ENCODE measurements at regions not wholly inside any gene's neighbourhood (a gene's known extent, or its start where the extent isn't known, plus 50 kb on each side); places are given as distances from the start of the nearest gene placed in this dataset.

GRCh38 chr11:37352485-37352884 is 754.4 kb upstream of the RAG2 start:
- TF ChIP-seq CTCF (IDR thresholded peaks at IDR 0.05), result no peak
- ATAC-seq (no peak), DNase-seq (no peak)
- H3K36me3 ChIP-seq, result no peaks in the 10 kb centered on the region
- H3K4me1 ChIP-seq, result no peaks in the 10 kb centered on the region
- no peaks in the 10 kb centered on the region for H3K27me3 ChIP-seq (ENCODE audit: low read depth)
- intact Hi-C loops (cut with DNase I), result no loop called here
- H3K4me3 ChIP-seq, result no peak overlapping the region
- H3K9me3 ChIP-seq, result no peaks in the 10 kb centered on the region
- H3K27ac ChIP-seq, result no peak overlapping the region

- no peaks in the 10 kb centered on the region for H3K36me3 ChIP-seq
- H3K27me3 ChIP-seq (ENCODE audit: low read depth), result no peaks in the 10 kb centered on the region
- H3K4me3 ChIP-seq, result no peak overlapping the region
- ATAC-seq (no peak), DNase-seq (no peak)
- H3K4me1 ChIP-seq, result no peaks in the 10 kb centered on the region
- H3K27ac ChIP-seq, result no peak overlapping the region
- no peak for TF ChIP-seq CTCF (IDR thresholded peaks at IDR 0.05)
- intact Hi-C loops (cut with DNase I), result no loop called here
- H3K9me3 ChIP-seq, result no peaks in the 10 kb centered on the region
Measured at GRCh38 chr11:37343290-37343689, 745.3 kb upstream of the RAG2 start.

- DNase-seq (no peak), ATAC-seq (no peak)
- Histone ChIP-seq H3K4me3 (no peak overlapping the region), H3K9me3 (no peaks in the 10 kb centered on the region), H3K27ac (no peak overlapping the region), H3K4me1 (no peaks in the 10 kb centered on the region), H3K36me3 (no peaks in the 10 kb centered on the region), H3K27me3 (ENCODE audit: low read depth) (no peaks in the 10 kb centered on the region)
- intact Hi-C loops (cut with DNase I), result no loop called here
- TF ChIP-seq CTCF (IDR thresholded peaks at IDR 0.05), result no peak
Measured at GRCh38 chr11:37336401-37336800, 738.4 kb upstream of the RAG2 start.

GRCh38 chr11:37333345-37333744 is 735.3 kb upstream of the RAG2 start:
- Histone ChIP-seq H3K27me3 (ENCODE audit: low read depth) (no peaks in the 10 kb centered on the region), H3K9me3 (no peaks in the 10 kb centered on the region), H3K36me3 (no peaks in the 10 kb centered on the region), H3K4me1 (no peaks in the 10 kb centered on the region), H3K4me3 (no peak overlapping the region), H3K27ac (no peak overlapping the region)
- intact Hi-C loops (cut with DNase I), result no loop called here
- DNase-seq (no peak), ATAC-seq (no peak)
- TF ChIP-seq CTCF (IDR thresholded peaks at IDR 0.05), result no peak

- ATAC-seq (no peak), DNase-seq (no peak)
- no peaks in the 10 kb centered on the region for H3K36me3 ChIP-seq
- H3K4me1 ChIP-seq, result no peaks in the 10 kb centered on the region
- no peak overlapping the region for H3K27ac ChIP-seq
- no peak overlapping the region for H3K4me3 ChIP-seq
- H3K27me3 ChIP-seq (ENCODE audit: low read depth), result no peaks in the 10 kb centered on the region
- intact Hi-C loops (cut with DNase I), result no loop called here
- H3K9me3 ChIP-seq, result no peaks in the 10 kb centered on the region
- no peak for TF ChIP-seq CTCF (IDR thresholded peaks at IDR 0.05)
Measured at GRCh38 chr11:37323843-37324242, 725.8 kb upstream of the RAG2 start.
